AG10803 (cell line): ENCODE measurements at regions not wholly inside any gene's neighbourhood (a gene's known extent, or its start where the extent isn't known, plus 50 kb on each side); places are given as distances from the start of the nearest gene placed in this dataset.

ENCODE experiments used
- DNase-seq: peaks from one replicate; pipeline ENCODE4 v3.0.0; 2010; ENCODE audit warnings: low read depth
- H3K4me3 ChIP-seq: 2 replicates; pipeline ENCODE4 v1.5.1; 2011; ENCODE audit warnings: mild to moderate bottlenecking, low read length, control low read depth
- TF ChIP-seq, protein P1 (sequence below): conservative IDR thresholded peaks from 2 replicates; pipeline ENCODE4 v1.5.1; 2011; ENCODE audit warnings: mild to moderate bottlenecking, low read length, control low read depth, inconsistent platforms

DNA sequence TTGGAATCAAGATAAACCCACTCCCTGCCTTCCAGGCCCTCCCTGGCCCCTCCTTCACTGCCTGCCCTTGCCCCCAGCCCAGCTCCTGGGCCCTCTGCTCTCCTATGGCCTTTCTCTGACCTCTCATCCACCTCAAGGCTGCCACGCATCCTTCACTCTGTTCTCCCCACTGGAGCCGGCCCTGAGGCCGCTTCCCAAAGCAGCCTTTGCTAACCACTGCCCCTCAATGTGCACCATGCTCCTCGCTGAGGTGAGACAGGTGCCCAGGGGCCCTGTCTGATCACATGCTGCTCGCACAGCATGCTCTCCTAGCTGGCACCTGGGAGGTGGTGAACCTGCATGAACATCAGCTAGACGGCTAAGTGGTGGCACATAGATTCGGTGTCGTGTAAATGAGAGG is 138.5 kb upstream of the RET start:
- TF ChIP-seq, protein P1, sequence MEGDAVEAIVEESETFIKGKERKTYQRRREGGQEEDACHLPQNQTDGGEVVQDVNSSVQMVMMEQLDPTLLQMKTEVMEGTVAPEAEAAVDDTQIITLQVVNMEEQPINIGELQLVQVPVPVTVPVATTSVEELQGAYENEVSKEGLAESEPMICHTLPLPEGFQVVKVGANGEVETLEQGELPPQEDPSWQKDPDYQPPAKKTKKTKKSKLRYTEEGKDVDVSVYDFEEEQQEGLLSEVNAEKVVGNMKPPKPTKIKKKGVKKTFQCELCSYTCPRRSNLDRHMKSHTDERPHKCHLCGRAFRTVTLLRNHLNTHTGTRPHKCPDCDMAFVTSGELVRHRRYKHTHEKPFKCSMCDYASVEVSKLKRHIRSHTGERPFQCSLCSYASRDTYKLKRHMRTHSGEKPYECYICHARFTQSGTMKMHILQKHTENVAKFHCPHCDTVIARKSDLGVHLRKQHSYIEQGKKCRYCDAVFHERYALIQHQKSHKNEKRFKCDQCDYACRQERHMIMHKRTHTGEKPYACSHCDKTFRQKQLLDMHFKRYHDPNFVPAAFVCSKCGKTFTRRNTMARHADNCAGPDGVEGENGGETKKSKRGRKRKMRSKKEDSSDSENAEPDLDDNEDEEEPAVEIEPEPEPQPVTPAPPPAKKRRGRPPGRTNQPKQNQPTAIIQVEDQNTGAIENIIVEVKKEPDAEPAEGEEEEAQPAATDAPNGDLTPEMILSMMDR, result no peak
- H3K4me3 ChIP-seq, result no peak overlapping the region
- no peak for DNase-seq

DNA sequence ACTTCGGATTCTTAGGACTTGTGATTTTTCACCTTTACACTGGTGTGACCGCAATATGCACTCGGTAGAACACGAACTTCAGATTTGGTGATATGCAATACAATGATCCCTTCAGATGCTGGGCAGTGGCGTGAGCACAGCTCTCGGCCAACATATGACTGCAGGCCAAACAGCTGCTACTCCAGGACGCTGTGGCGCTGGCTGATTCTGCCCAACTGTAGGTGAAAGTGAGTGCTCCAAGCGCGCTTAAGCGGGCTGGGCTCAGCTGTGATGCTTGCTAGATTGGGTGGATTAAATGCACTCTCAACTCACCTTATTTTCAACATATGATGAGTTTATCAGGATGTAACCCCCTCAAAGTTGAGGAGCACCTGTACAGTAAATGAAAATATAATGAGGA is 137.6 kb upstream of the RET start:
- DNase-seq, result no peak
- TF ChIP-seq, protein P1, result no peak
- no peak overlapping the region for H3K4me3 ChIP-seq

DNA sequence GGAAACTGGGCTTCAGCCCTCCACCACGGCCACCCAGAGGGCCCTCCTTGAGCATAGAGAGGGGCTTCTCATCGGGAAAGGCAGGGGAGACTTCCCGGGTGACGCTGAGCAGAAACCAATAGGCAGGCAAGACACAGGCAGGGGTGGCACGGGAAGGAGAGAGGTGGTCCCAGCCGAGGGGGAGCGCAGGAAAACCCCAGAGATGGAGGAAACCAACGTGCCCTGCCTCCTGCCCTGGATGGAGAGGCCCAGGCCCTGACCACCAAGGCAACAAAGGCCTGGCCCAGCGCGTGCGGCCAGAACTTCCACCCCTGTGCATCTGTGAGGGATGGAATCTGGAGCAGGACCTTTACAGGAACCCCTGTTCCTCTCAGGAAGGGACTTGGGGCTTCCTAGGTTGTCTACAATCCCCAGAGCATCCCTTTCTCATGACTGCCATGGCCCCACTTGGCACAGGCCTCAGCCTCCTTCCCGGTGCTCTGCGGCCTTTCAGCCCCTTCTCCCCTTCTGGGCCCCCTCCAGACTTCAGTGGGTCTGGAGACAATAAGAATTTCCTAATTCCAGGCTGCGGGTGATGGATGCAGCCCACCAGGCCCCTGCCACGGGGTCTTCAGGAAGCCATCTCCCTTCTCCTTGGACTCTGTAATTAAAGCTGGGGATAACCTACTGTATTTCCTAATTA is 137.0 kb upstream of the RET start:
- no peak overlapping the region for H3K4me3 ChIP-seq
- TF ChIP-seq, protein P1, result no peak
- DNase-seq, result no peak

DNA sequence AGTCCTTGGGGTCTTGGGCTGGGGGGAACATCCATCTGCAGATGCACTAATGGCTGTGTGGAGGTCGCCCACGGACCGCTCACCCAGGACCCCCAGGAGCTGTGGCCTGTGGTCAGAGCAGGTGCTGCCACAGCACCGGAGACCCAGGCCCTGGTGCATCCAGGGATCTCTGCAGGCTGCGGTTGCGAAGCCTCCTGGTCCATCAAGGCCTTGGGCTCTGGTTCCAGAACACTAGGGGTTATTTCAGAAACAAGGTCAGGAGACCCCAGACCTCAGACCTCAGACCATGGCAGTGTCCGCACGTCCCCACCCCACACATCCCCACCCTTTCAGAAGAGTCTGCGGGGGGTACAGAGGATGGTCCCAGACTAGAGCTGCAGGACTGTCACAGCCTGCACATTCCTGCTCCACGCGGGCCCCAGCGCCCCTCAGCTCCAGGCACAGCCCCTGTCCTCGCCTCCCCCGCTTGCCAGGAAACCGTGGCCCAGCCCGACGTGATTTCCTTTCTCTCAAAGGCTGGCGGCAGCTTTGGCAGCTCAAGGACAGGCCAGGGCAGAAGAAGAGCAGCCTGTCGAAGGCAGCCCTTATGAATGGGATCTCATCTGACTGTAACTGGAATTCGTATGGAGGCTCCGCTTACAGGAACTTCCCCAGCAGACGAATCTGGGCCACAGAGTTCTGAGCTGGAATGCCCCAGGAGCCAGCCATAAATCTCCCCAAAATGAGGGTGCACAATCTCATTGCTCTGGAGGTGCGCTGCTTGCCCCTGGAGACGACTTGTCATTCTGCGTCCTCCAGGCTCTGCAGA is 136.2 kb upstream of the RET start:
- no peak overlapping the region for H3K4me3 ChIP-seq
- no peak for DNase-seq
- TF ChIP-seq, protein P1, result no peak

DNA sequence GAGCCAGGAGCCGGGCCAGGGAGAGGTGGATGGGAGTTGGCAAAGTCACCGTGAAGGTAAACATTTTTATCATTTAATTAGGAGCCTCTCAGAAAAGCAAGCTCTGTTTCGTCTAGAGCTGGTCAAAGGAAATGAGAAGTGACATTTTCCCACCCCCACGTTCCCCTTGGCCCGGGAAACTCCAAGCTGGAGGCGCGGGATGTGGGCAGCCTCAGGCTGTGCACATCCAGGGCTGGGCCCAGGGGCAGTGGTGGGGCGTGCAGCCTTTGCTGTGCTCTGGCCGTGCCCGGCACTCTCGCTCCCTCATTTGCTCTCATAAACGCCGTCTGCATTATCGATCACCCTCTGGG is 135.6 kb upstream of the RET start:
- DNase-seq, result no peak
- H3K4me3 ChIP-seq, result no peak overlapping the region
- TF ChIP-seq, protein P1, result no peak

DNA sequence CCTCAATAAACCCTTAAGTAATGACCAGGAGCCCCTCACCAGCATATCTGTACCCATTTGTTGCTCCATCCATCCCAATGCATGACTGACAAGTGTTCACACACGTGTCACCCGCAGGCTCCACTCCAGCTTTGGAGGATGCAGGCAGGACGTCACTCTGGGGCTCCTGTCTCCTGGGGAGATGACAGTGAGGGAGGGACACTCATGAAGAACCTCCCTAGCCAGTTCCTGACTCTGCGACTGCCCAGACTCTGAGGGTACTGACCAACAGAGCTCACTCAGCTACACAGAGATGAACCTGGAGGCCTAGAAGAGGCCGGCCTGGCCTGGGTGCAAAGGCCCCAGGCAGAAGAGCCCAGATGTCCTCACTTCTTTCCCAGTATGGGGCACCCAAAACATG is 135.1 kb upstream of the RET start:
- TF ChIP-seq, protein P1, result no peak
- no peak for DNase-seq
- H3K4me3 ChIP-seq, result no peak overlapping the region
